ENCODE measurements at regions not wholly inside any gene's neighbourhood (a gene's known extent, or its start where the extent isn't known, plus 50 kb on each side); places are given as distances from the start of the nearest gene placed in this dataset.

GRCh38 chr3:127442506-127442905, 148.0 kb downstream of the TPRA1 start (continued):
- no peak for TF ChIP-seq REST (IDR thresholded peaks at IDR 0.05; ENCODE audit: low read depth, low read length)
- TF ChIP-seq, protein P1, sequence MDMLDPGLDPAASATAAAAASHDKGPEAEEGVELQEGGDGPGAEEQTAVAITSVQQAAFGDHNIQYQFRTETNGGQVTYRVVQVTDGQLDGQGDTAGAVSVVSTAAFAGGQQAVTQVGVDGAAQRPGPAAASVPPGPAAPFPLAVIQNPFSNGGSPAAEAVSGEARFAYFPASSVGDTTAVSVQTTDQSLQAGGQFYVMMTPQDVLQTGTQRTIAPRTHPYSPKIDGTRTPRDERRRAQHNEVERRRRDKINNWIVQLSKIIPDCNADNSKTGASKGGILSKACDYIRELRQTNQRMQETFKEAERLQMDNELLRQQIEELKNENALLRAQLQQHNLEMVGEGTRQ (IDR thresholded peaks at IDR 0.05; ENCODE audit: borderline replicate concordance, low read depth, low read length): no peak
- no peak for TF ChIP-seq YY1 (IDR thresholded peaks at IDR 0.05; ENCODE audit: low read depth)

DNA sequence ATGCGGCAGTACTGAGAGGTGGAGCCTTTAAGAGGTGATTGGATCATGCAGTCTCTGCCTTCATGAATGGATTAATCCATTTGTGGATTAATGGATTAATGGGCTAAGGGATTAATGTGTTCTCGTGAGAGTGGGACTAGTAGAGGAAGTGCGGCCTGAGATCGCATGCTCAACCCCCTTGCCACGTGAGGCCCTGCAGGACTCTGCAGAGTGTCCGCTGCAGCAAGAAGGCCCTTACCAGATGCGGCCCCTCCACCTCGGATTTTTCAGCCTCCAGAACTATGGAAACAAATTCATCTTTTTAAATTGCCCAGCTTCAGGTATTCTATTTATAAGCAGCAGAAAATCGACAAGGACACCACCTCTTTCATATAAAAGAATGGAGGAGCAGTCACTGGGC, 148.8 kb downstream of the TPRA1 start:
- no peaks in the 10 kb centered on the region for H3K36me3 ChIP-seq (replicated peaks in 1 of 2; ENCODE audit: control insufficient read depth in 1 of 2, insufficient read depth in 2 of 2, low read length in 1 of 2)
- no peak overlapping the region for H2AFZ ChIP-seq (ENCODE audit: low read depth)
- CTCF ChIA-PET: interaction anchor here (1.5 to 1.7 kb wide), 2 partner anchors 14 to 29 kb away, joined by 3 to 9 read pairs; no protein-coding TSS in a partner anchor
- TF ChIP-seq TAF1 (IDR thresholded peaks at IDR 0.05; ENCODE audit: borderline replicate concordance, low read depth, low read length): no peak
- TF ChIP-seq FOXM1 (IDR thresholded peaks at IDR 0.05; ENCODE audit: low read depth): no peak
- 57% methylated on average over 9 of the region's 9 CpGs for WGBS (ENCODE audit: low lambda C conversion rate)
- H3K79me2 ChIP-seq (ENCODE audit: insufficient read depth): no peaks in the 10 kb centered on the region
- no peak overlapping the region for H3K4me2 ChIP-seq
- no peaks in the 10 kb centered on the region for H3K9me2 ChIP-seq
- H3K9ac ChIP-seq: no peak overlapping the region
- H3K4me1 ChIP-seq (ENCODE audit: control insufficient read depth in 1 of 2, insufficient read depth in 2 of 2, low read depth in 1 of 2, low read length in 1 of 2): peaks cover 0 to 5% of the 10 kb centered on the region in 2 experiments; a peak in 1 of 4 replicates
- POLR2A ChIA-PET: no interaction called here
- no peaks in the 10 kb centered on the region for H3K27me3 ChIP-seq (ENCODE audit: insufficient read depth)
- no peak for DNase-seq
- H3K27ac ChIP-seq (ENCODE audit: low read depth in 2 of 2, low read length in 1 of 2): no peak overlapping the region
- no peak overlapping the region for H3K4me3 ChIP-seq (ENCODE audit: low read depth in 2 of 2, low read length in 1 of 2)
- no peaks in the 10 kb centered on the region for H4K20me1 ChIP-seq (ENCODE audit: insufficient read depth)
- H3F3A ChIP-seq (replicated peaks; ENCODE audit: insufficient read depth): no peaks in the 10 kb centered on the region
- H3K9me3 ChIP-seq: no peaks in the 10 kb centered on the region

GRCh38 chr3:127440384-127440783, 150.1 kb downstream of the TPRA1 start:
- no peak overlapping the region for H3K9ac ChIP-seq
- H3K27me3 ChIP-seq (ENCODE audit: insufficient read depth): no peaks in the 10 kb centered on the region
- H3K9me3 ChIP-seq: no peaks in the 10 kb centered on the region
- no peaks in the 10 kb centered on the region for H3K36me3 ChIP-seq (replicated peaks in 1 of 2; ENCODE audit: control insufficient read depth in 1 of 2, insufficient read depth in 2 of 2, low read length in 1 of 2)
- no peaks in the 10 kb centered on the region for H3K9me2 ChIP-seq
- no peak overlapping the region for H2AFZ ChIP-seq (ENCODE audit: low read depth)
- no peak overlapping the region for H3K4me2 ChIP-seq
- ChIA-PET POLR2A (no interaction called here), CTCF (interaction anchor here (0.9 to 1.8 kb wide), 3 partner anchors 107 to 456 kb away, joined by 3 to 5 read pairs (median 4); no protein-coding TSS in a partner anchor)
- no peaks in the 10 kb centered on the region for H3F3A ChIP-seq (replicated peaks; ENCODE audit: insufficient read depth)
- WGBS (ENCODE audit: low lambda C conversion rate): 47% methylated on average over 3 of the region's 5 CpGs
- no peak overlapping the region for H3K27ac ChIP-seq (ENCODE audit: low read depth in 2 of 2, low read length in 1 of 2)
- H3K79me2 ChIP-seq (ENCODE audit: insufficient read depth): no peaks in the 10 kb centered on the region
- H3K4me3 ChIP-seq (ENCODE audit: low read depth in 2 of 2, low read length in 1 of 2): no peak overlapping the region
- DNase-seq: no peak
- H3K4me1 ChIP-seq (ENCODE audit: control insufficient read depth in 1 of 2, insufficient read depth in 2 of 2, low read depth in 1 of 2, low read length in 1 of 2): peaks cover 0 to 5% of the 10 kb centered on the region in 2 experiments; a peak in 1 of 4 replicates
- H4K20me1 ChIP-seq (ENCODE audit: insufficient read depth): no peaks in the 10 kb centered on the region
- no peak for TF ChIP-seq TEAD4 (IDR thresholded peaks at IDR 0.05; ENCODE audit: borderline replicate concordance, insufficient read depth)
- TF ChIP-seq EP300 (IDR thresholded peaks at IDR 0.05; ENCODE audit: borderline replicate concordance in 1 of 2, low read depth in 1 of 2, low read length in 1 of 2): no peak
- no peak for TF ChIP-seq REST (IDR thresholded peaks at IDR 0.05; ENCODE audit: low read depth, low read length)
- no peak for TF ChIP-seq POLR2AphosphoS5 (IDR thresholded peaks at IDR 0.05; ENCODE audit: low read depth, low read length)
- no peak for TF ChIP-seq RCOR1 (IDR thresholded peaks at IDR 0.05; ENCODE audit: low read length)
- TF ChIP-seq, protein P2, sequence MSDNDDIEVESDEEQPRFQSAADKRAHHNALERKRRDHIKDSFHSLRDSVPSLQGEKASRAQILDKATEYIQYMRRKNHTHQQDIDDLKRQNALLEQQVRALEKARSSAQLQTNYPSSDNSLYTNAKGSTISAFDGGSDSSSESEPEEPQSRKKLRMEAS (IDR thresholded peaks at IDR 0.05; ENCODE audit: low read depth): no peak
- TF ChIP-seq, protein P3, sequence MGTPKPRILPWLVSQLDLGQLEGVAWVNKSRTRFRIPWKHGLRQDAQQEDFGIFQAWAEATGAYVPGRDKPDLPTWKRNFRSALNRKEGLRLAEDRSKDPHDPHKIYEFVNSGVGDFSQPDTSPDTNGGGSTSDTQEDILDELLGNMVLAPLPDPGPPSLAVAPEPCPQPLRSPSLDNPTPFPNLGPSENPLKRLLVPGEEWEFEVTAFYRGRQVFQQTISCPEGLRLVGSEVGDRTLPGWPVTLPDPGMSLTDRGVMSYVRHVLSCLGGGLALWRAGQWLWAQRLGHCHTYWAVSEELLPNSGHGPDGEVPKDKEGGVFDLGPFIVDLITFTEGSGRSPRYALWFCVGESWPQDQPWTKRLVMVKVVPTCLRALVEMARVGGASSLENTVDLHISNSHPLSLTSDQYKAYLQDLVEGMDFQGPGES (IDR thresholded peaks at IDR 0.05; ENCODE audit: low read depth, low read length): no peak
- no peak for TF ChIP-seq YY1 (IDR thresholded peaks at IDR 0.05; ENCODE audit: low read depth)
- TF ChIP-seq MEF2A (IDR thresholded peaks at IDR 0.05; ENCODE audit: borderline replicate concordance, low read depth): no peak
- no peak for TF ChIP-seq SMC3 (IDR thresholded peaks at IDR 0.05; ENCODE audit: low read depth, low read length)
- no peak for TF ChIP-seq FOSL2 (IDR thresholded peaks at IDR 0.05; ENCODE audit: borderline replicate concordance, low read depth)
- no peak for TF ChIP-seq RAD21 (IDR thresholded peaks at IDR 0.05; ENCODE audit: low read length)
- TF ChIP-seq TCF12 (IDR thresholded peaks at IDR 0.05): no peak

Measured in SK-N-SH (cell line).